Activated CD8-positive, alpha-beta T cell treated with anti-CD3 and anti-CD28 coated beads for 36 hours (primary cell): ENCODE measurements at regions not wholly inside any gene's neighbourhood (a gene's known extent, or its start where the extent isn't known, plus 50 kb on each side); places are given as distances from the start of the nearest gene placed in this dataset.

Experiments used
- ATAC-seq: fragments of 200-7000 bp; cut with Tn5 transposase; one replicate; pipeline ENCODE4 v1.10.0; 2021; ENCODE audit warnings: mild to moderate bottlenecking, moderate library complexity
- CTCF ChIA-PET: fragments of 350-600 bp; sonication (Branson Sonifier 250); formaldehyde crosslinking; loops from one replicate; lab custom pipeline; 2021; ENCODE audit warnings: antibody characterized with exemption; lab: Charles Lee
- POLR2A ChIA-PET: fragments of 350-600 bp; sonication (Branson Sonifier 250); formaldehyde crosslinking; loops from one replicate; lab custom pipeline; 2021; ENCODE audit warnings: antibody characterized with exemption; lab: Charles Lee
- DNase-seq: peaks from one replicate; pipeline ENCODE4 v3.0.0-alpha.2; 2020
- H3K27ac Mint-ChIP-seq: one replicate; pipeline ENCODE4 v1.8.0; 2021; ENCODE audit warnings: mild to moderate bottlenecking, mixed read lengths
- H3K27me3 Mint-ChIP-seq: one replicate; pipeline ENCODE4 v1.8.0; 2021; ENCODE audit warnings: mixed read lengths
- H3K36me3 Mint-ChIP-seq: one replicate; pipeline ENCODE4 v1.8.0; 2021; ENCODE audit warnings: low read depth, mixed read lengths
- H3K4me1 Mint-ChIP-seq: one replicate; pipeline ENCODE4 v1.8.0; 2021; ENCODE audit warnings: low read depth, mixed read lengths
- H3K4me3 Mint-ChIP-seq: one replicate; pipeline ENCODE4 v1.8.0; 2021; ENCODE audit warnings: mild to moderate bottlenecking, moderate library complexity, mixed read lengths
- H3K9me3 Mint-ChIP-seq: one replicate; pipeline ENCODE4 v1.8.0; 2021; ENCODE audit warnings: mixed read lengths
- CTCF ChIP-seq: fragments of 200-600 bp; IDR thresholded peaks from one replicate; pipeline ENCODE4 v1.8.0; 2022; ENCODE audit warnings: antibody characterized with exemption, mild to moderate bottlenecking
- intact Hi-C: fragments of 100-400 bp; cut with micrococcal nuclease; formaldehyde crosslinking; loops from one replicate; pipeline ENCODE4 v1.10.0; 2022

- CTCF ChIA-PET = interaction anchor here (1.3 kb wide), 1 partner anchor 97 kb away, joined by 5 read pairs; no protein-coding TSS in a partner anchor
- H3K4me1 Mint-ChIP-seq = no peaks in the 10 kb centered on the region
- intact Hi-C loops = no loop called here
- H3K9me3 Mint-ChIP-seq = no peaks in the 10 kb centered on the region
- H3K27ac Mint-ChIP-seq = no peak overlapping the region
- POLR2A ChIA-PET = interaction anchor here (0.5 to 1.0 kb wide), 4 partner anchors 83 to 1550 kb away, joined by 3 read pairs; no protein-coding TSS in a partner anchor
- no peak for ATAC-seq
- no peak overlapping the region for H3K4me3 Mint-ChIP-seq
- no peaks in the 10 kb centered on the region for H3K27me3 Mint-ChIP-seq
- H3K36me3 Mint-ChIP-seq = no peaks in the 10 kb centered on the region
- DNase-seq = no peak
- TF ChIP-seq CTCF = no peak
These were observed 80.8 kb upstream of the HNRNPU start for GRCh38 chr1:244945109-244945671.

GRCh38 chr1:244941121-244941520 lies 76.8 kb upstream of the HNRNPU start:
- no peak for ATAC-seq
- no peak overlapping the region for H3K27ac Mint-ChIP-seq
- no peaks in the 10 kb centered on the region for H3K4me1 Mint-ChIP-seq
- H3K36me3 Mint-ChIP-seq = no peaks in the 10 kb centered on the region
- no peaks in the 10 kb centered on the region for H3K9me3 Mint-ChIP-seq
- ChIA-PET CTCF (no interaction called here), POLR2A (no interaction called here)
- DNase-seq = no peak
- H3K4me3 Mint-ChIP-seq = no peak overlapping the region
- intact Hi-C loops = no loop called here
- TF ChIP-seq CTCF = no peak
- no peaks in the 10 kb centered on the region for H3K27me3 Mint-ChIP-seq

- Mint-ChIP-seq H3K4me1 (no peaks in the 10 kb centered on the region), H3K9me3 (no peaks in the 10 kb centered on the region), H3K36me3 (no peaks in the 10 kb centered on the region), H3K4me3 (no peak overlapping the region), H3K27ac (no peak overlapping the region), H3K27me3 (no peaks in the 10 kb centered on the region)
- no peak for TF ChIP-seq CTCF
- ChIA-PET CTCF (no interaction called here), POLR2A (no interaction called here)
- intact Hi-C loops = no loop called here
- ATAC-seq (no peak), DNase-seq (no peak)
These were observed 72.8 kb upstream of the HNRNPU start for GRCh38 chr1:244937099-244937498.

- ChIA-PET CTCF (interaction anchor here (1.1 kb wide), 1 partner anchor 121 kb away, joined by 6 read pairs; no protein-coding TSS in a partner anchor), POLR2A (no interaction called here)
- H3K9me3 Mint-ChIP-seq = no peaks in the 10 kb centered on the region
- TF ChIP-seq CTCF = no peak
- H3K27ac Mint-ChIP-seq = no peak overlapping the region
- no peak overlapping the region for H3K4me3 Mint-ChIP-seq
- intact Hi-C loops = no loop called here
- ATAC-seq = no peak
- H3K4me1 Mint-ChIP-seq = peaks cover 14% of the 10 kb centered on the region
- H3K27me3 Mint-ChIP-seq = peaks cover 2% of the 10 kb centered on the region
- H3K36me3 Mint-ChIP-seq = no peaks in the 10 kb centered on the region
- DNase-seq = no peak
These were observed 56.8 kb upstream of the HNRNPU start for GRCh38 chr1:244920911-244921761.
